AG09309 (cell line): ENCODE measurements at regions not wholly inside any gene's neighbourhood (a gene's known extent, or its start where the extent isn't known, plus 50 kb on each side); places are given as distances from the start of the nearest gene placed in this dataset.

Source experiments
- DNase-seq: peaks from one replicate; pipeline ENCODE4 v3.0.0-alpha.2; 2010; ENCODE audit warnings: low read depth
- H3K4me3 ChIP-seq: 2 replicates; pipeline ENCODE4 v1.5.1; 2011; ENCODE audit warnings: mild to moderate bottlenecking, low read depth, low read length, moderate library complexity; ENCODE audit not compliant: control insufficient read depth
- TF ChIP-seq, protein P1 (sequence below): IDR thresholded peaks from 2 replicates; pipeline ENCODE4 v1.5.1; 2011; ENCODE audit warnings: mild to moderate bottlenecking, low read depth, low read length, inconsistent platforms; ENCODE audit not compliant: insufficient read depth, control insufficient read depth; ENCODE audit errors: missing control alignments

- TF ChIP-seq, protein P1, sequence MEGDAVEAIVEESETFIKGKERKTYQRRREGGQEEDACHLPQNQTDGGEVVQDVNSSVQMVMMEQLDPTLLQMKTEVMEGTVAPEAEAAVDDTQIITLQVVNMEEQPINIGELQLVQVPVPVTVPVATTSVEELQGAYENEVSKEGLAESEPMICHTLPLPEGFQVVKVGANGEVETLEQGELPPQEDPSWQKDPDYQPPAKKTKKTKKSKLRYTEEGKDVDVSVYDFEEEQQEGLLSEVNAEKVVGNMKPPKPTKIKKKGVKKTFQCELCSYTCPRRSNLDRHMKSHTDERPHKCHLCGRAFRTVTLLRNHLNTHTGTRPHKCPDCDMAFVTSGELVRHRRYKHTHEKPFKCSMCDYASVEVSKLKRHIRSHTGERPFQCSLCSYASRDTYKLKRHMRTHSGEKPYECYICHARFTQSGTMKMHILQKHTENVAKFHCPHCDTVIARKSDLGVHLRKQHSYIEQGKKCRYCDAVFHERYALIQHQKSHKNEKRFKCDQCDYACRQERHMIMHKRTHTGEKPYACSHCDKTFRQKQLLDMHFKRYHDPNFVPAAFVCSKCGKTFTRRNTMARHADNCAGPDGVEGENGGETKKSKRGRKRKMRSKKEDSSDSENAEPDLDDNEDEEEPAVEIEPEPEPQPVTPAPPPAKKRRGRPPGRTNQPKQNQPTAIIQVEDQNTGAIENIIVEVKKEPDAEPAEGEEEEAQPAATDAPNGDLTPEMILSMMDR, result no peak
- no peak for DNase-seq
- no peak overlapping the region for H3K4me3 ChIP-seq
Measured at GRCh38 chr6:10307028-10307427, 107.8 kb downstream of the TFAP2A start.

GRCh38 chr6:10305790-10306415 lies 109.0 kb downstream of the TFAP2A start:
- no peak overlapping the region for H3K4me3 ChIP-seq
- no peak for DNase-seq
- TF ChIP-seq, protein P1, result no peak

GRCh38 chr6:10303608-10304506 lies 111.0 kb downstream of the TFAP2A start:
- no peak for DNase-seq
- no peak overlapping the region for H3K4me3 ChIP-seq
- TF ChIP-seq, protein P1, result no peak

- DNase-seq, result no peak
- H3K4me3 ChIP-seq, result no peak overlapping the region
- TF ChIP-seq, protein P1, result no peak
Measured at GRCh38 chr6:10302566-10303235, 112.2 kb downstream of the TFAP2A start.

- TF ChIP-seq, protein P1, result no peak
- no peak overlapping the region for H3K4me3 ChIP-seq
- no peak for DNase-seq
Measured at GRCh38 chr6:10300071-10300470, 114.8 kb downstream of the TFAP2A start.

DNA sequence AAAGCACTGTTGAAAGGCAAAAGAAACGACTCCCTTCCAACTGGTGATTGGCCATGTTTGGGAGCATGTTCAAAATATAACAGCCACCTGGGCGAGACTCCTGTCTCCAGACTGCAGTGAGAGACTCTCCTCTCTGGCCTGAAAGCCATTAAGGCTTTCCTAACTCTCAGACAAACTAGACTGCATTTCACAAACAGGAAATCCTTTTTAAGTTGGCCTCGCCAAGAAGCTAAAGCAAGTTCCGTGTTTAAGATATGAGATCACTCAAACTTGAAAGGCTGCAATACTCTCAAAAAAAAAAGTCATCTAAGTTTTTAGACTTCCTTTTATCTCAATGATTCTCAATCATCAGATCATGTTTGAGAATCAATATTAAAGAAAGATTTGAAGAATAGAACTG lies 117.0 kb downstream of the TFAP2A start:
- TF ChIP-seq, protein P1, result no peak
- H3K4me3 ChIP-seq, result no peak overlapping the region
- DNase-seq, result peak; percentile 20
